NCI-H1436 (cell line): ENCODE measurements at regions not wholly inside any gene's neighbourhood (a gene's known extent, or its start where the extent isn't known, plus 50 kb on each side); places are given as distances from the start of the nearest gene placed in this dataset.

Source experiments
- DNase-seq: peaks from one replicate; lab custom pipeline; 2025; lab: John Stamatoyannopoulos, UW

DNA sequence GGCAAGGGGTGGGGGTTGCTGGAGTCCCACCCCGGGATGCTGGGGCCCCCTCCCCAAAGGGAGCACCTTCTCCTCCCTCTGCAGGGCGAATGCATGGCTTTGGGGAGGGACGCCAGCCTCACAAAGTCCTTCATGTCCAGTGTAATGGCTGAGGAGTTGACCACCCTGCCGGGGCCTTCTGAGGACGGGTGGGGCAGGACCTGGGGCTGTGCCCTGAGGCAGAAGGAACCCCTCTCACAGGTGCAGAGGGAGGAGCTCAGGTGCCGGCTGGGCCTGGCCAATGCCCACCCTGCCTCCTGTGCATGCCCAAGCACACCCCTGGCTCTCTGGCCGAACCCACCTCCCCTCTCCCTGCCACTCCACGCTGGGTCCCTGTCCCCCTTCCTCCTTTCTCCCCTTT lies 64.3 kb upstream of the RNU6ATAC start:
- DNase-seq = no peak

DNA sequence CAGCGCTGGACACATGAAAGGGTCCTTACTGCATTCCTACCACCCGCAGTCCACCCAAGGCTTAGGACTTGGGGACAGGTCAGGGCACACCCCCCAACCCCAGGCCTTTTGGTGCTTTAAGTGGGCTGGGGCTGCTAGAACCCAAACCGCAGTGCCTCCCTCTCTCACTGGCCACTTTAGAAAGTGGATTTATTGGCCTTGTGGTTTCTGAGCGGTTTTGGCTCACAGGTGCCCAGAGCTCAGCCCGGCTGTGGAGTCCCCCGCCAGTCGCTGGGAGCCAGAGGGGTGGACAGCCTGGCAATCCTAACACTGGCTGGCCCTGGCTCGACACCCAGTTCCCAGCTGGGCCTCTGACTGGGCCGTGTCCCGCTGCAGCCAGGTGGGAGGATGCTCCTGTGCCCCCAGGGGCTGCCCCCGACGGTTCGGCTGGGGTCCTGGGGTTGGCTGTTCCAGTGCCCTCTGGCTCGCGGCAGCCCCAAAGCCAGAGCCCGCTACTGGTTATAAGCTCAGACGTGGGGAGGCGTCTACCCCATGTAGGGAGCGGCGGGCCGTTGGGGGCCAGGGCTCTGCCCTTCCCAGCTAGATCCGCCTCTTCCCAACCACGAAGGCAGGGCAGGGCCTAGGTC lies 65.2 kb upstream of the RNU6ATAC start:
- no peak for DNase-seq

- peak; percentile 78 for DNase-seq
Observed at GRCh38 chr9:134230092-134230941, 66.0 kb upstream of the RNU6ATAC start.

- DNase-seq = no peak
Observed at GRCh38 chr9:134230942-134231325, 66.6 kb upstream of the RNU6ATAC start.

DNA sequence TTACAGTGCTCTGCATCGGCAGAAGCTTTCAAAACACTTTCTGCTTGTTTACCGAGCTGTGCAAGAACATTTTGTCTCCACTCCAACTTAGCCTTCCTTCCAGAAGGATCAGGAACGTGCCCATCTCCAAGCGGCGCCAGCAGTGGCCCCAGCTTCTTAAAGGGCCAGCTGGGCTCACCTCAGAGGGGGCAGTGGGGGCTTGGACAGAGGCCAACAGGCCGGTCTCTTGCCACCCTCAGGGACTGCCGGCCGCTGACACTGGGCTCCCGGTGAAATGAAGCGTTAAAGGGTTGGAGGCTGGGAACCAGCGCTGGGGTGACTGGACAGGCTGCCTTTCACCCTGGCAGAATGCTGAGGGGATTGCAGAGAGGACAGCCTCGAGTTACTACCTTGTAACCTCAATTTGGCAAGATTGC lies 67.0 kb upstream of the RNU6ATAC start:
- no peak for DNase-seq

DNA sequence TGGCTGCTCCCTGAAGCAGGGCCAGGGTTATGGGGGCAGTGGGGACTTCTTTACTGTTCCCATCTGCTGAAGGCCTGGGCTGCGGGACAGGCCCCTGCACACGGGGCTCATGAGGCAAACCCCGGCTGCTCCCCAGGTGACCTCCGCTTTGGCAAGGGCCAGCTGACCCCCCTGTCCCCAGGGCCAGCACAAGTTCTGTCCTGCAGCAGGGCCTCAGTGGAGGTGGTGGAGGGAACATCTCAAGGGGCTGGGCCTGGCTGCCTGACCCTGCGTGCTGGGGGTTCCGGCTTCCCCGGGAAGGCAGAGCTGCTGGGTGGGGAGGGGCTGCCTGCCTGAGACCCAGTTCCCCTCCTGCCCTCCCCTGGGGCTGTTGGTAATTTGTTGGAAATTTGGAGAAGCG lies 67.4 kb upstream of the RNU6ATAC start:
- no peak for DNase-seq

DNA sequence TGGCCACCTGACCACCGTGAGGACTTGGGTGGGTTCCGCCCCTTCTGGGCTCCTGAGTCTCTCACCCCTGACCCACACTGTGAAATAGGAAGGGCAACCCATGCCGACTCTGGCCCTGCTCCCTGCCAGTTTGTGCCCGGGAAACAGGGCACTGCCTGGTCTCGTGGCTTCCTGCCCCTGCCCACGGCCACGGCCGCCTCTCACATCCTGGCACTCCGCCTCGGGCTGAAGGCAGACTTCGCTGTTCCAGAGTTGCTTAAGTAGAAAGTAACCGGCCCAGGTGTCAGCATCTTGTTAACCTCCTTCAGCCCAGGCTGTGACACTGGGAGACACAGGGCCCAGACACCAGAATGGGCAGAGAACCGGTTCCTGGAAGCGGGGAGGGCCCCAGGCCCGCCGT lies 68.7 kb upstream of the RNU6ATAC start:
- DNase-seq = no peak

DNA sequence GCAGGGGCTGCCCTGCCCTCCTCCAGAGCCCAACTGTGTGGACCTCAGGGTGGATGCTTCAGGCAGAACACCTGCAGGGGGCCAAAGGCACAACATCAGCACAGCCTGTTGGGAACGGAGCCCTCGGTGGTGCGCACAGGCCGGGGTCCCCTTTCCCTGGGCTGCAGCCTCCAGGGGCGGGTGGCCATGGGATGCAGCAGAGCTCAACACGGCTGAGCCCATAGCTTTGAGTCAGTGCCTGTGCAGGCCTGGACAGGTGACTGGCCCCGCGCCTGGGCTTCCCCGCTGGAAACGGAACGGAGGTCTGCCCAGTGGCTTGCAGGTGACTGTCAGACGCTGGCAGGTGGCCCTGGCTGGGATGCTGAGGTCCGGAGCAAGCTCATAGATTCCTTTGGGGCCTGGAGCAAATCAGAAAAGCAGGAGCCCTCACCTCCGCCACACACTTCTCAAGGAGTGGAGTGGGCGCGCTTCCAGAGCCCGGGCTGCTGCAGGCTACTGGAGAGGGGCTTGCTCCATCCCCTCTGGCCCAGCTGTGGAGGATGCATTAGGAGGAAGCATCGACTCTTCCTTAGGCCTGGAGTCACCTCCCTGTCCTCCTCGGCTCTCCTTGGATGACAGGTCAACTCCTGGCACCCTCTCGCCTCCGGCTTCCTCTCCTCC lies 69.8 kb upstream of the RNU6ATAC start:
- no peak for DNase-seq

DNA sequence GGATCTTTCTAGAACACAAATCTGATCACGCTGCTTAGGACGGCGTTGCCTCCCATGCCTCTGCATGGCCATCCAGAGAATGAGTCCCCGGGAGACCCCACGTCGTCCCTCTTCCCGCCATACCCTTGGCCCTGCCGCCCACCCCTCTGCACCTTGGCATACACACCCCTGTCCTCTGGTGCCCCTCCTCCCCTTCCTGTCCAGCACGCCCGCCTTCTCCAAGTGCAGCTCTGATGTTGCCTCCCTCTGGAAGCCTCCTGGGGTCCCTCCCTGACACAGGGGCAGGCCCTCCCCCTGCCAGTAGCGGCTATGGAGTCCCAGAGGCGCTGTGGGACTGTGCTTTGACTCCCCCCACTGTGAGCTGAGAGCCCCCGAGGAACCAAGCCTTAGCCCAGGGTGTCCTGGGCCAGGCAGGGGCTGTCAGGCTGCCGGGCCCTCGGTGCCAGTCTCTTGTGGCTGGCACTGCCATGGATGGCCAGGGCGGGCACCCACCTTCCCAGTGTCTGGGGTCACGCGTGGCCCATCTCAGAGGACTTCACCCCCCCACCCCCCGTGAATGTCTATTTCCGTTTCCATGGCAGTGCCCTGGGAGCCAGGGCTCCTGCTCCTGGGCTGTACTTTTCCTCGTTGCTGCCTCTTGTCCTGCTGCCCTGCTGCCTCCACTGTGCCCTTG lies 70.5 kb upstream of the RNU6ATAC start:
- DNase-seq = no peak

DNA sequence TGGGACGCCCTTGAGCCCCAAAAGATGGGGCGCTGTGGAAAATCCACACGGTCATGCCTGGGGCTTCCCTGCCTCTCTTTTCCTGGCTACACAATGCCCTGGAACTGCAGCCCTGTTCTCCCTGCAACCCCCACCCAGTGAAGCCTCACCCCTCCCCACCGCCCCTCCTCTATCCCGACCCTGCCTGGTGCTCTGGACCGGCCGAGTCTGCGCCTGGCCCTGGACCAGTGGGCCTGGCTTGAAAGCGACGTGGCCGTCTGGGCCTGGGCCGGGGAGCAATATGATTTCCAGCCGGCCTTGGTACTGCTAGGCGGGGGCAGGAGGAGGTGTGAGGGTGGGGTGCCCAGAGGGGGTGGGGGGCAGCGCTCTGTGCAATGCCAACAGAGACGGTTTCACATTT lies 71.0 kb upstream of the RNU6ATAC start:
- no peak for DNase-seq

DNA sequence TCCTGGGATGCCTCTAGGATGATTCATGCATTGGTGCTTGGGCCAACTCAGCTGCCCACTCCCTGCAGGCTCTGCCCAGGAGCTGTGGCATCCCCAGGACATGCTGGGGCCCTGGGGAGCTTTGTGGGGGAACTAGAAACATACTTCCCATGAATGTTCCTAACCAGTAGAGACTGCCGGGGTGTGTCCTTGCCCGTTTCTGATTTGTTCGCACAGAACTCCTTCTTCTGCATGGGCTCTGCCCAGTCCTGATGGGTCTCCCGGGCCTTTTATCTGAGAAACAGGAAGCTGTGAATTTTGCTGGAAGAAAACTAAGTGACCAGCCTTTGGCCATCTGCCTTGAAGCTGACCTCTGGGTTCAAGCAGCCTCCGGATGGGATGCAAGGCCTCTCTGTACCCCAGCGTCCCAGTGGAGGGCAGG lies 71.6 kb upstream of the RNU6ATAC start:
- no peak for DNase-seq

DNA sequence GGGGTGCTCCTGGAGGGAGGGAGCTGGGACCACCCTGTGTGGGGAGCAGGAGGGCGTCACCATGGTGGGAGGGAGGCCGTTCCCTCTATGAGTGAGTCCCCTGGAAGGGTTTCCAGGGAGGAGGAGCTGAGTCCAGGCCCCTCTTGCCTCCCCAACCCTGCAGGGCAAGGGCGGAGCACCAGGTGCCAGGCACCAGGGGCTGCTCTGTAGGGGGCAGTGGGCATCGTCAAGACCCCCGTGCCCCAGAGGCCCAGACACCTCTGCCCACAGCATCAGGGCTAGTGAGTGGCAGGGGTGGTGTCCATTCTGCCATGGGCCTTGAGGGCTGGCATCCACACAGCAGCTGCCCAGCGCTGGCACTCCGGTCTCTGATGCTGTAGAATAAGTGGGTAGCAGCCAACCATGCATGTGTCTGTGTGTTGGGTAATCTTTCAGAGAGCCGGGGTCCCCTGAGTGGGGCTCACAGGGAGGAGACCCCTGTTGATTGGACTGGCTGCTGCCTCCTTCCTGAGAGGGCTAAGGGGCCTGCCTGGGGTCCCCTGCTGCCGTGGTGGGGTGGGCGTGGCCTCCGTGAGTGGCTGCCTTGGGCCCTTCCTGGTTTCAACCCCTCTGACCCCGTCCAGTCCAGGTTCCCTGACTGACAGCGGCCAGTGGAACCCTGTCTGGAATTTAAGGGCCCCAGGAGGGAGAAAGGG lies 72.7 kb upstream of the RNU6ATAC start:
- no peak for DNase-seq

DNA sequence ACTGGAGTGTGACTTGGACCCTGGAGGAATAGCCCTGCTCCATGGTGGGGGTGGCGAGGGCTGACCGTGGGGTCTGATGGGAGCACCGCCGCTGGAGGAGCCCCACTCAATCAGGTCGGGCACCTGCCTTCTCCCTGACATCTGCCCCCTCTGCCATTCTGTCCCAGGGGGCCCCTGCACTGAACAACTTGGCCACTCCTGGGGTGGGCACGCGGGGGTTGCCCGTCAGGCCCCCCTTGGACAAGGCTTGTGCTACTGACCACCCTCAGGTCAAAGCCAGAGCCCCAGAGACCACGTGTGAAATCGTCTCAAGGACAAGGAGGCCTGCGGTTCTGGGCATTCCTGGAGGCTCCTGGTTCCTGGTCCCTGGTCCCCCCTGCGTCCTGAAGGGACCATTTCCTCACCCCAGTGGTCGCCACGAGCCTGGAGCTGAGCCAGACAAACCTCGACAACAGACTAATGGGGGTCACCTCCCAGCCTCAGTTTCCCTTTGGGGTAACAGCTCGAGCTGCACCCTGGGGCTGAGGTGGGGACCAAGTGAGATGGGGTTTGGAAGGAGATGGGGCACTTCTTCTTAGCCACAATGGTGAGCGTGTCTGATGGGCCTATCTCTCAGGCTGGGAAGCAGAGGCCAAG lies 73.4 kb upstream of the RNU6ATAC start:
- DNase-seq = no peak

DNA sequence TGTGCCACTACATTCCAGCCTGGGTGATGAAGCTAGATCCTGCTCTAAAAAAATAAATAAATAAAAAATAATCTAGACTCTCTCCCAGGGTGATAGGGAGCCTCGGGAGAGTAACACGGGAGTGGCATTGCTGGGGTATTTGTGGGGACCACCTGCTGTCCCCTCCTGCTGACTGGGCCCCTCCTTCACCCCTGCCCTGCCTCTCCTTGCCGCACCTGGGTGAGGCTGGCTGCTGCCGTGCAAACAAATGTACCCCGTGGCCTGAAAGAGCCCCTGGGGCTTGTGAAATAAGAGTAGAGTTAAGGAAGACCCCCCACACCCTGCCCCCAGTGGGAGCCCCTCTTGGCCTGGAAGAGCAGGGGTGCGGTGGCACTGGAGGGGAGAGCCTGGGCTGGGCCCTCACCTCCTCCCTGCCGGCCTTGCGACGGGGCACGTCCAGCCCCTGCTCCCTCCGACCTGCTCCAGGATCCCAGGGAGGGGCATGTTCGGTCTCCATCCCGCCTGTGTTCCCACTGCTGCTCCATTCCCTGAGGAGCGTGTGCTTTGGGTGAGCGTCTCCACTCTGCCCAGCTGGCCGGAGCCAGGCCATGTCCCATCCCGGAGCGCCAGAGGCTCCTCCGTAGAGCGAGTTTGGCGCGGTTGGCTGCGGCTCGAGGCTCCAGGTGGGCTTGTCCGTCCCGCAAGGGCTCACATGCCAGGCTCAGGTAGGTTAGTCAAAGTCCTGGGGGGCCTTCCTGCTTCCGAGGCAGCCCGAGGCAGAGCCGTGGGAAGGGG lies 75.0 kb upstream of the RNU6ATAC start:
- no peak for DNase-seq

DNA sequence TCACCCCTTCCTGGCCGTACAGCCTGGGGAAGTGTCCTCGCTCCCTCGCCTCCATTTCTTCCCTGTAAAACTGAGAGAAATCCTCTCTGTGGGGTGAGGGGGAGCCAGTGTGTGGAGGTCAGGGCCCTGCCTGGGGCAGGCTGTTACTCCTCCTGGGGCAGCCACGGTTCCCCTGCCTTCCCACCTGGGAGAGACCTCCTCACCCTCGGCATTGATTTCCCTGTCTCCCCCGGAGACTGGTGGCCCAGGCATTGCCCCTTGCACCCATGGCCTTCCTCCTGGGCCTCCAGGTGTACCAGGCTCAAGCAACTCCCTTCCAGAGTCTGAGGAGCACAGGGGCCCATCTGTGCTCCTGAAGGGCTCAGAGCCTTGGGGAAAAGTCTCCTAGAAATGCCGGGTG lies 75.6 kb upstream of the RNU6ATAC start:
- no peak for DNase-seq

DNA sequence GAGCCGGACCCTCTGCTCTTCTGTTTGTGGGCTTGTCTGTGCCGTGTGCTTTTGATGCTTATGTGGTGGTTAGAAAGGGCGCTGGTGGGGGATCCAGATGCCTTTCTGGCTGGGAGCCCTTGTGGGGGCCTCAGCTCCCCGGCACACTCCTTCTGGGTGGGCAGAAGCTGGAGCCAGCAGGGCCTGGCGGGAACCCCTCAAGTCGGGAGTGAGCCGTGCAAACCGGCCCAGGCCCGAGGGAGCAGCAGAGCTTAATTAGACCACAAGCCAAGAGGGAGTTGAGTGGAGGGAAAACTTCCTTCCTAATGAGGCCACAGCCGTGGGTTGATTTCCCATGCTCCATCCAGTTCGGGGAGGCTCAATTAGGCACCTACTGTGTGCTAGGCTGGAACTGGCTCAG lies 76.0 kb upstream of the RNU6ATAC start:
- DNase-seq = no peak

DNA sequence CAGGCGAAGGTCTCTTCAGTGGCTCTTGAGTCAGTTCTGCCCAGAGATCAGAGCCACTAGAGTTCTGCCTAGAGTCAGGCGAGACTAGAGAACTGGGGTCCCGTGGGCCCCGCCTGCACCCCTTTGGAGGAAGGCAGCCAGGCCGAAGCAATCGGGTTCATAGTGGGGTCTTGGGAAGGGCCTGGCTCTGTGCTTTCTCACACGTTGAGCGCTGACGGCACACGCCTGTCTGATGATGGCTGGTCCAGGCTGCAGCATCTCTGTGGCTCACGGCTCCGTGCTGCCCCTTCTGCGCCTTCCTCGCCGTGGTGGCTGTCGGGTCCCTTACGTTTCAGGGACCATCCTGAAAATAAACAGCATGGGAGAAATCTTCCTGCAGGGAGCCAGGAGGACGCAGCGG lies 78.3 kb upstream of the RNU6ATAC start:
- no peak for DNase-seq

DNA sequence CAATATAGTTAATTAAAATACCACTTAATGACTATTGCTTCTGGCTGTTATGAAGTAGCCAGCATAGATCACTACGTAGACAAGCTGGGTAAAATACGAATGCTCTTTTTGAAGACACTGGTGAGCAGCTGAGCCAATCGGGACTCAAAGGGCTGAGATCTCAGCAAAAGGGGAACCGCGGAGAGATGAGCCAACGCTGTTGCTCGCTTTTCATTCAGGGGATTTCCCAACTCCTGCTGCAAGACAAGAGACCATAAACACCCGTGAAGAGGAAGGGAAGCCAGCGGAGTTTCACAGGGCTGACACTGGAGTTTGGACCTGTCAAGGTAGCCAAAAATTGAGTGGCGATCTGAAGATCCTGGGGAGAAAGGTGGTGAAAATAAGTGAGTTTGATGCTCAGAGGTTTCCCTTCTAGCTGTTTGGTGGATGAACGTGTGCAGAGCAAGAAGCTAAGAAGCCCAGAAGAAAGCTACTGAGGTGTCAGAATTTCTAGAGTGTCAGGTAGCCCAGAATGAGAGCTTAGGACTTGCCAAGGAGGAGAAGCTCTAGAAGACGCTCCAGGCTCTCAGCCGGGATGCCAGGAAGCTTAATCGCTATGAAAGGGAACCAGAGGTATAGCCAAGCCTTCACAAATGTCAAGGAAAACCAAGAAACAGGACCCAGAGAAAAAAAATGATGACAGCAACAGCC lies 79.6 kb upstream of the RNU6ATAC start:
- no peak for DNase-seq

DNA sequence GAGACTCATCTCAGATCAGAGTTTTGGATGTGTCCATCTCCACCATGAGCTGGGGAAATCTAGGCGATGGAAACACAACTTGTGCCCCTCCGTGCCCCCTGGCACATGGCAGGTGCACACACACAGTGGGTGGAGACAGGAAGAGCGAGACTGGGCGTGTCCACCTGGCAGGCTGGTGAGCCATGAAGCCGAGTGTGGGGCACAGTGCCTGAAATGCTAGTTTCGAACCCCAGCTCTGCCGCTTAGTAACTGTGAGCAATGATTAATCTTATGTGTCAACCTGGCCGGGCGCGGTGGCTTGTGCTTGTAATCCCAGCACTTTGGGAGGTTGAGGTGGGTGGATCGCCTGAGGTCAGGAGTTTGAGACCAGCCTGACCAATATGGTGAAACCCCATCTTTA lies 80.8 kb upstream of the RNU6ATAC start:
- DNase-seq = no peak
